Erythroblast (primary cell): ENCODE measurements at regions not wholly inside any gene's neighbourhood (a gene's known extent, or its start where the extent isn't known, plus 50 kb on each side); places are given as distances from the start of the nearest gene placed in this dataset.

ENCODE experiments used
- GATA1 ChIP-seq: IDR thresholded peaks from 2 replicates; pipeline ENCODE4 v1.6.1; 2011; ENCODE audit warnings: low read depth, mild to moderate bottlenecking, control low read depth, low read length, moderate library complexity
- POLR2A ChIP-seq: IDR thresholded peaks from 2 replicates; pipeline ENCODE4 v1.6.1; 2011; ENCODE audit warnings: mild to moderate bottlenecking, low read length

DNA sequence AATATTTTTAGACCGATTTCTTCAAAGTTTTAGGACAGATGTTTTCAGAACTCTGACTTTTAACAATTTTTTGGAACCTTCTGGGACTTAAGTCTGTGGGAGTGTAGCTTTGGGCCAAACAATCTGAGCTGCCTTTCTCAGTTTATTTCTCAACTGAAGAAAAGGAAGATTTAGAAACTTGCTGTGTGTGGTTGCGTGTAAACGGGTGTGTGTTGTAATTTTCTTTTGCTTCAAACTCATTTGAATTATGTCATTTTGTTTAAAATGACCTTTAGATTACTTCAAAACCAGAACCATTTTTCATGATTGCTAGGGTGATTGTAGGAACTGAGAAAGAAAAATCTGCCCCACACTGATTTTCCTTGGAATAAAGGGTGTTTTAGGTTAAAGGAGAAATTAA, 577.7 kb upstream of the GALNTL6 start:
- TF ChIP-seq POLR2A (no peak), GATA1 (no peak)
